Stimulated activated CD4-positive, alpha-beta T cell treated with anti-CD3 and anti-CD28 coated beads, Interleukin-12 subunit alpha, Interleukin-12 subunit beta, amount 100 ng/mL, for 48 hours (primary cell): ENCODE measurements at regions not wholly inside any gene's neighbourhood (a gene's known extent, or its start where the extent isn't known, plus 50 kb on each side); places are given as distances from the start of the nearest gene placed in this dataset.

Experiments used
- DNase-seq, 3 donors: peaks; one replicate each; pipeline ENCODE4 v3.0.0-alpha.2; 2020; ENCODE audit warnings: low read depth in 2 of 3, low spot score in 1 of 3

DNA sequence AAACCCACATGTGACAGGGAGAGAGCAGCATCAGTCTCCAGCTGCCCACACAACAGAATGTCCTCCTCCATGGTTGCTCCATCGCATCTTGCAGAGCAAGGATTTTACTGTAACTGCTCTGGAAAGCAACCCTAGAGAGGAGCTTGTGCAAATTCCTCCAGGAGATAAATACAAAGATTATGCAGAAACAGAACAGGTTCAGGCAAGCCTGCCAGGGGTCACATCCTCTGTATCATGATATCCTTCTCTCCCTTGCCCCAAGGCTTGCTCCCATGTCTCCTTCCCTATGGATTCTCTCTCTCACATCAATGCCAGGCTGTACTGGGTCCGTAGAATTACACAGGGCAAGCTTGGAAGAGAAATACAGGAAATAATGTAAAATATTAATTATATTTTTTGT, 226.0 kb downstream of the MPDZ start:
- DNase-seq: no peak

DNA sequence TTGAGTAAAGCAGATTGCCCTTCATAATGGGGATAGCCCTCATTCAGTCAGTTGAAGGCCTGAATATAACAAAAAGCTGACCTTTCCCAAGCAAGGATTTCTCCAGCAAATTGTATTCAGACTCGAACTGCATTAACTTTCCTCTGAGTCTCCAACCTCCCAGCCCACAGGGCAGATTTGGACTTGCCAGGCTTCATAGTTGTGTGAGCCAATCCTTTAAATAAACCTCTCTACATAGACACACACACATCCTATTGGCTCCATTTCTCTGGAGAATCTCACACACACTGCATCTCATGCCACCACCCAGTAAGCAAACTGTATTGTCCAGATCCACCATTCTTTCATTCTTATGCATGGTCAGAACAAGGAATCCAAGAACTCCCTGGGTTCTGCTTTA, 225.1 kb downstream of the MPDZ start:
- no peak for DNase-seq
